ENCODE measurements at regions not wholly inside any gene's neighbourhood (a gene's known extent, or its start where the extent isn't known, plus 50 kb on each side); places are given as distances from the start of the nearest gene placed in this dataset.

GRCh38 chr18:10152475-10152874 is 238.7 kb downstream of the VAPA start:
- TF ChIP-seq, protein P1, sequence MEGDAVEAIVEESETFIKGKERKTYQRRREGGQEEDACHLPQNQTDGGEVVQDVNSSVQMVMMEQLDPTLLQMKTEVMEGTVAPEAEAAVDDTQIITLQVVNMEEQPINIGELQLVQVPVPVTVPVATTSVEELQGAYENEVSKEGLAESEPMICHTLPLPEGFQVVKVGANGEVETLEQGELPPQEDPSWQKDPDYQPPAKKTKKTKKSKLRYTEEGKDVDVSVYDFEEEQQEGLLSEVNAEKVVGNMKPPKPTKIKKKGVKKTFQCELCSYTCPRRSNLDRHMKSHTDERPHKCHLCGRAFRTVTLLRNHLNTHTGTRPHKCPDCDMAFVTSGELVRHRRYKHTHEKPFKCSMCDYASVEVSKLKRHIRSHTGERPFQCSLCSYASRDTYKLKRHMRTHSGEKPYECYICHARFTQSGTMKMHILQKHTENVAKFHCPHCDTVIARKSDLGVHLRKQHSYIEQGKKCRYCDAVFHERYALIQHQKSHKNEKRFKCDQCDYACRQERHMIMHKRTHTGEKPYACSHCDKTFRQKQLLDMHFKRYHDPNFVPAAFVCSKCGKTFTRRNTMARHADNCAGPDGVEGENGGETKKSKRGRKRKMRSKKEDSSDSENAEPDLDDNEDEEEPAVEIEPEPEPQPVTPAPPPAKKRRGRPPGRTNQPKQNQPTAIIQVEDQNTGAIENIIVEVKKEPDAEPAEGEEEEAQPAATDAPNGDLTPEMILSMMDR (IDR thresholded peaks at IDR 0.05 in 2 of 3, conservative IDR thresholded peaks at IDR 0.05 in 1 of 3; ENCODE audit: borderline replicate concordance in 1 of 3, insufficient read depth in 1 of 3, low read depth in 2 of 3, low read length in 2 of 3), result no peak
- TF ChIP-seq ELF1 (IDR thresholded peaks at IDR 0.05; ENCODE audit: borderline replicate concordance, low read depth), result no peak
- TF ChIP-seq SIN3A (IDR thresholded peaks at IDR 0.05; ENCODE audit: low read depth), result no peak
- TF ChIP-seq SP1 (IDR thresholded peaks at IDR 0.05; ENCODE audit: low read depth), result no peak
- TF ChIP-seq FOSL1 (IDR thresholded peaks at IDR 0.05; ENCODE audit: low read depth), result no peak
- no peak for TF ChIP-seq POLR2AphosphoS5 (IDR thresholded peaks at IDR 0.05; ENCODE audit: low read depth, low read length)
- no peak for TF ChIP-seq CBX3 (IDR thresholded peaks at IDR 0.05; ENCODE audit: low read depth)
- TF ChIP-seq RAD21 (IDR thresholded peaks at IDR 0.05; ENCODE audit: low read depth), result no peak
- no peak for TF ChIP-seq ZBTB33 (IDR thresholded peaks at IDR 0.05; ENCODE audit: extremely low read depth, insufficient replicate concordance, low read length)
- TF ChIP-seq MAX (IDR thresholded peaks at IDR 0.05), result no peak
- TF ChIP-seq YY1 (IDR thresholded peaks at IDR 0.05; ENCODE audit: extremely low read depth, insufficient replicate concordance, low read depth, low read length), result no peak
- TF ChIP-seq, protein P2, sequence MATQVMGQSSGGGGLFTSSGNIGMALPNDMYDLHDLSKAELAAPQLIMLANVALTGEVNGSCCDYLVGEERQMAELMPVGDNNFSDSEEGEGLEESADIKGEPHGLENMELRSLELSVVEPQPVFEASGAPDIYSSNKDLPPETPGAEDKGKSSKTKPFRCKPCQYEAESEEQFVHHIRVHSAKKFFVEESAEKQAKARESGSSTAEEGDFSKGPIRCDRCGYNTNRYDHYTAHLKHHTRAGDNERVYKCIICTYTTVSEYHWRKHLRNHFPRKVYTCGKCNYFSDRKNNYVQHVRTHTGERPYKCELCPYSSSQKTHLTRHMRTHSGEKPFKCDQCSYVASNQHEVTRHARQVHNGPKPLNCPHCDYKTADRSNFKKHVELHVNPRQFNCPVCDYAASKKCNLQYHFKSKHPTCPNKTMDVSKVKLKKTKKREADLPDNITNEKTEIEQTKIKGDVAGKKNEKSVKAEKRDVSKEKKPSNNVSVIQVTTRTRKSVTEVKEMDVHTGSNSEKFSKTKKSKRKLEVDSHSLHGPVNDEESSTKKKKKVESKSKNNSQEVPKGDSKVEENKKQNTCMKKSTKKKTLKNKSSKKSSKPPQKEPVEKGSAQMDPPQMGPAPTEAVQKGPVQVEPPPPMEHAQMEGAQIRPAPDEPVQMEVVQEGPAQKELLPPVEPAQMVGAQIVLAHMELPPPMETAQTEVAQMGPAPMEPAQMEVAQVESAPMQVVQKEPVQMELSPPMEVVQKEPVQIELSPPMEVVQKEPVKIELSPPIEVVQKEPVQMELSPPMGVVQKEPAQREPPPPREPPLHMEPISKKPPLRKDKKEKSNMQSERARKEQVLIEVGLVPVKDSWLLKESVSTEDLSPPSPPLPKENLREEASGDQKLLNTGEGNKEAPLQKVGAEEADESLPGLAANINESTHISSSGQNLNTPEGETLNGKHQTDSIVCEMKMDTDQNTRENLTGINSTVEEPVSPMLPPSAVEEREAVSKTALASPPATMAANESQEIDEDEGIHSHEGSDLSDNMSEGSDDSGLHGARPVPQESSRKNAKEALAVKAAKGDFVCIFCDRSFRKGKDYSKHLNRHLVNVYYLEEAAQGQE (IDR thresholded peaks at IDR 0.05; ENCODE audit: low read depth), result no peak
- no peak for TF ChIP-seq POLR2A (IDR thresholded peaks at IDR 0.05; ENCODE audit: borderline replicate concordance, extremely low read depth, insufficient read depth, insufficient read length)
- TF ChIP-seq SRF (IDR thresholded peaks at IDR 0.05; ENCODE audit: low read depth), result no peak
- TF ChIP-seq EZH2 (IDR thresholded peaks at IDR 0.05), result no peak
- TF ChIP-seq EZH2phosphoT487 (IDR thresholded peaks at IDR 0.05; ENCODE audit: borderline replicate concordance), result no peak
- TF ChIP-seq ZNF274 (IDR thresholded peaks at IDR 0.05; ENCODE audit: low read depth, low read length), result no peak
- no peak for TF ChIP-seq EGR1 (IDR thresholded peaks at IDR 0.05; ENCODE audit: low read depth)
- no peak for TF ChIP-seq ZFX (IDR thresholded peaks at IDR 0.05)
- Histone ChIP-seq H3K9me2 (ENCODE audit: insufficient read depth) (no peaks in the 10 kb centered on the region), H3K4me3 (replicated peaks in 1 of 2; ENCODE audit: low read depth in 1 of 2, low read length in 2 of 2) (no peak overlapping the region), H3K4me1 (ENCODE audit: control insufficient read depth in 1 of 2, insufficient read depth in 2 of 2, low read length in 2 of 2) (no peaks in the 10 kb centered on the region), H3K27ac (ENCODE audit: low read depth, low read length) (no peak overlapping the region), H3K9me3 (ENCODE audit: control insufficient read depth in 1 of 2, insufficient read depth in 1 of 2, low read depth in 1 of 2, low read length in 2 of 2) (no peaks in the 10 kb centered on the region; a peak in 1 of 4 replicates), H3K4me2 (ENCODE audit: low read length) (no peak overlapping the region), H3K79me2 (ENCODE audit: insufficient read depth, low read length) (no peaks in the 10 kb centered on the region), H4K20me1 (ENCODE audit: insufficient read depth) (no peaks in the 10 kb centered on the region), H3K27me3 (ENCODE audit: insufficient read depth, low read length) (no peaks in the 10 kb centered on the region), H2AFZ (ENCODE audit: low read depth, low read length, poor library complexity, severe bottlenecking) (no peak overlapping the region), H3K9ac (ENCODE audit: low read length) (no peak overlapping the region), H3K36me3 (ENCODE audit: control insufficient read depth in 1 of 2, insufficient read depth in 2 of 2, low read length in 2 of 2) (no peaks in the 10 kb centered on the region)
- ChIA-PET POLR2A (no interaction called here), RAD21 (ENCODE audit: low non-redundant PET in 1 of 2, low total read pairs in 2 of 2, uncharacterized antibody in 2 of 2, unreplicated experiment in 2 of 2) (no interaction called here), CTCF (no interaction called here)
- no TSS peak for BruUV-seq (replicated peaks)
- no peak for DNase-seq (ENCODE audit: low read depth, low spot score)
- intact Hi-C loops (cut with micrococcal nuclease), result no loop called here
- no peak for ATAC-seq

Data from HCT116 (cell line).